Activated CD8-positive, alpha-beta memory T cell treated with anti-CD3 and anti-CD28 coated beads, Interleukin-2, amount 10 ng/mL, durations not matched to agents 7 days and 5 days (primary cell): ENCODE measurements at regions not wholly inside any gene's neighbourhood (a gene's known extent, or its start where the extent isn't known, plus 50 kb on each side); places are given as distances from the start of the nearest gene placed in this dataset.

ENCODE experiments used
- ATAC-seq: fragments of 150-1000 bp; cut with Tn5 transposase; one replicate; pipeline ENCODE4 v1.10.0; 2021; ENCODE audit warnings: moderate library complexity
- CTCF ChIA-PET: fragments of 350-600 bp; sonication (Branson Sonifier 250); formaldehyde crosslinking; loops from one replicate; lab custom pipeline; 2021; ENCODE audit warnings: antibody characterized with exemption; lab: Charles Lee
- DNase-seq: peaks from one replicate; pipeline ENCODE4 v3.0.0-alpha.2; 2020
- H3K27ac Mint-ChIP-seq: one replicate; pipeline ENCODE4 v1.8.0; 2021; ENCODE audit warnings: mild to moderate bottlenecking, mixed read lengths
- H3K27me3 Mint-ChIP-seq: one replicate; pipeline ENCODE4 v1.8.0; 2021; ENCODE audit warnings: mixed read lengths
- H3K36me3 Mint-ChIP-seq: one replicate; pipeline ENCODE4 v1.8.0; 2021; ENCODE audit warnings: mild to moderate bottlenecking, mixed read lengths
- H3K4me1 Mint-ChIP-seq: one replicate; pipeline ENCODE4 v1.8.0; 2021; ENCODE audit warnings: mixed read lengths
- H3K4me3 Mint-ChIP-seq: one replicate; pipeline ENCODE4 v1.8.0; 2021; ENCODE audit warnings: mild to moderate bottlenecking, moderate library complexity, mixed read lengths
- H3K9me3 Mint-ChIP-seq: one replicate; pipeline ENCODE4 v1.8.0; 2022; ENCODE audit warnings: low read depth, mixed read lengths

- H3K27me3 Mint-ChIP-seq: no peaks in the 10 kb centered on the region
- no peak overlapping the region for H3K4me3 Mint-ChIP-seq
- no peaks in the 10 kb centered on the region for H3K4me1 Mint-ChIP-seq
- CTCF ChIA-PET: no interaction called here
- no peak for ATAC-seq
- H3K36me3 Mint-ChIP-seq: no peaks in the 10 kb centered on the region
- no peaks in the 10 kb centered on the region for H3K9me3 Mint-ChIP-seq
- DNase-seq: no peak
- H3K27ac Mint-ChIP-seq: no peak overlapping the region
Observed at GRCh38 chr16:66081775-66082366, 284.6 kb upstream of the CDH5 start.

GRCh38 chr16:66079671-66080334 lies 286.7 kb upstream of the CDH5 start:
- H3K36me3 Mint-ChIP-seq: no peaks in the 10 kb centered on the region

DNA sequence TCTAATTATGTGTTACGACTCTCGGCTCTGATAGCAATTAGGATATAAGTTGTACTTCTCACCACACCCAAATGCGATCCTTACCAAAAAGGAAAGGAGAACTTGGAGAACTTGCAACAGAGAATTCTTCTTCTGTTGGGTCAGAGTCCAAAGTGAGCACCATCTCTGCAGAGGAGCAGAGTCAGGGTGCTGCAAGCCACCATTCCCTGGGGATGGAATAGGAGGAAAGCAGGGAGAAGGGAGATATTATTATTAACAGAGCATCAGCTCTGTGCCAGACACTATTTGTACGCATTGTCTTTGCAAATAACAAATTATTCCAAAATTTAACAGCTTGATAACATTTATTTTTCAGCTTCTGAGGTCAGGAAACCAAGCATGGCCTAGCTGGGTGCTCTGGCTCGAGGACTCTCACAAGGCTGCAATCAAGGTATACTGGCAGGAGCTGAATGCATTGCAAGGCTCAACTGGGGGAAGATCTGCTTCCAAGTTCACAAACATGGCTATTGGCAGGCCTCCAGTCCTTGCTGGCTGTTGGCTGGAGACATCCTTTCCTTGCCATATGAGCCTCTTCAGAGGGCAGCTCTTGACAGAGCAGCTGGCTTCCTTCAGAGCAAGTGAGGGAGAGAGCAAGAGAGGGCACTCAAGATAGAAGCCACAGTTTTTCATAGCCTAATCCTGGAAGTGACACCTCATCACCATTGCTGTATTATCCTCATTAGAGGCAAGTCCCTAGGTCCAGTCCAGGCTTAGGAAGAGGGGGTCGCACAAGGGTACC lies 296.2 kb upstream of the CDH5 start:
- H3K36me3 Mint-ChIP-seq: no peaks in the 10 kb centered on the region
- no peaks in the 10 kb centered on the region for H3K9me3 Mint-ChIP-seq
- ATAC-seq (no peak), DNase-seq (no peak)
- H3K4me1 Mint-ChIP-seq: no peaks in the 10 kb centered on the region
- CTCF ChIA-PET: no interaction called here
- H3K27ac Mint-ChIP-seq: no peak overlapping the region
- no peak overlapping the region for H3K4me3 Mint-ChIP-seq
- H3K27me3 Mint-ChIP-seq: peaks cover 7% of the 10 kb centered on the region

More at GRCh38 chr16:66079671-66080334, 286.7 kb upstream of the CDH5 start:
- ATAC-seq (no peak), DNase-seq (no peak)
- no peaks in the 10 kb centered on the region for H3K27me3 Mint-ChIP-seq
- no peak overlapping the region for H3K4me3 Mint-ChIP-seq
- H3K9me3 Mint-ChIP-seq: no peaks in the 10 kb centered on the region
- CTCF ChIA-PET: interaction anchor here (0.7 kb wide), 1 partner anchor 234 kb away, joined by 3 read pairs; no protein-coding TSS in a partner anchor
- no peaks in the 10 kb centered on the region for H3K4me1 Mint-ChIP-seq
- H3K27ac Mint-ChIP-seq: no peak overlapping the region

DNA sequence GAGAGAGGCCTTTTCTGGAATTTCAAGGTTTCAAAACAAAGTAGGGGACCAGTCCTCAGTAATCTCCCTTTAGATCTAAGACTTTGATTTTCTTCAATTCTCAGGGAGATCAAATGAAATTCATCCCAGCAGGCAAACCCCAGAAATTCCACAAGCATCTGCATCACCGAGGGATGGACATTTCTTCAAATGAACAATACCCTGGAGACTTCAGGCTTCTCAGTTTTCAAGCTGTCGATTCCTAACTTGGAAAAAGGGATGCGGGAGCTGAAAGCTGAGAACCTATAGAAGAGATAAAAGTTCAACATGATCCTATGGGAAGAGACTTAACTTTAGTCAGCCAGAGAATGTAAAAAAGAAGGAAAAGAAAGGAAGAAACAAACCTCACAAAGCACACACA lies 296.9 kb upstream of the CDH5 start:
- CTCF ChIA-PET: no interaction called here
- no peaks in the 10 kb centered on the region for H3K9me3 Mint-ChIP-seq

DNA sequence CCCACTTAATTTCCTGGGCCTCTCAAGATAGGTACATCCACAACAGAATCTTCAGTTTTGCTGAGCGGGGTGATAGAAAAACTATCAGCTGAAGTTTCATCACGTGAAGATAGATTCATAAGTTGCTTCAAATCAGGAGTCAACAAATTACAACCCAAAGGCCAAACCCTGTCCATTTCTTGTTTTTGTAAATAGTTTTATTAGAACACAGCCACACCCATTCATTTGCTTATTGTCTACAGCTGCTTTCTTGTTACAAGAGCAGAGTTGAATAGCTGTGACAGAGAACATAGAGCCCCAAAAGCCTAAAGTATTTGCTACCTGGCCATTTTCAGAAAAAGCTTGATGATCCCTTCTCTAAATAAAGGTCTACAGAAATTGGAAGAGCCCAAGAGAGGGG lies 300.1 kb upstream of the CDH5 start:
- CTCF ChIA-PET: no interaction called here
- DNase-seq: no peak
- no peak for ATAC-seq
- Mint-ChIP-seq H3K4me1 (no peaks in the 10 kb centered on the region), H3K4me3 (no peak overlapping the region), H3K9me3 (no peaks in the 10 kb centered on the region), H3K27ac (no peak overlapping the region), H3K36me3 (no peaks in the 10 kb centered on the region), H3K27me3 (peaks cover 2% of the 10 kb centered on the region)

More for the DNA sequence above, 296.9 kb upstream of the CDH5 start:
- no peak overlapping the region for H3K27ac Mint-ChIP-seq
- no peak for DNase-seq
- H3K4me3 Mint-ChIP-seq: no peak overlapping the region
- H3K27me3 Mint-ChIP-seq: peaks cover 7% of the 10 kb centered on the region
- H3K4me1 Mint-ChIP-seq: no peaks in the 10 kb centered on the region
- no peaks in the 10 kb centered on the region for H3K36me3 Mint-ChIP-seq
- no peak for ATAC-seq

DNA sequence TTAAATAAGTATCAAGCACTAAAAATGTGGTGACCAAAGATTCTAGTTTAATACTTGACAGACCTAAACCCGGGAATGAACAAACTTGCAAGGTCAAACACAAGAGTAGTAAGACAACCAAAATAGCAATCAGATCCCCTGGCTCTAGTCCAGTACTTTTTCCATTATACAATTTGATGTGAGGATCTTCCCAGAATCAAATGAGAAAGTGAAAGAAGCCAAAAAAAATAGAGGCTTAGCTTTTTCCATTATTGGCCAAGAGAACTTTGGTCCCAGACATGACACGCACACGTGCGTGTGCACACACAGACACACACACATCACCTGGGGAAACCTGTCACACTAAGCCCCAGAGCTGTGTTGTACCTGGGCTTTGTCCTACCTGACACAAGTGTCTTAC lies 300.6 kb upstream of the CDH5 start:
- Mint-ChIP-seq H3K4me3 (no peak overlapping the region), H3K9me3 (no peaks in the 10 kb centered on the region), H3K4me1 (no peaks in the 10 kb centered on the region), H3K36me3 (no peaks in the 10 kb centered on the region), H3K27ac (no peak overlapping the region), H3K27me3 (peaks cover 2% of the 10 kb centered on the region)
- ATAC-seq (no peak), DNase-seq (no peak)
- CTCF ChIA-PET: no interaction called here

- Mint-ChIP-seq H3K27ac (no peak overlapping the region), H3K9me3 (no peaks in the 10 kb centered on the region), H3K4me3 (no peak overlapping the region), H3K27me3 (peaks cover 2% of the 10 kb centered on the region), H3K4me1 (no peaks in the 10 kb centered on the region), H3K36me3 (no peaks in the 10 kb centered on the region)
- DNase-seq: no peak
- no peak for ATAC-seq
- CTCF ChIA-PET: no interaction called here
Observed at GRCh38 chr16:66064801-66065530, 301.5 kb upstream of the CDH5 start.

DNA sequence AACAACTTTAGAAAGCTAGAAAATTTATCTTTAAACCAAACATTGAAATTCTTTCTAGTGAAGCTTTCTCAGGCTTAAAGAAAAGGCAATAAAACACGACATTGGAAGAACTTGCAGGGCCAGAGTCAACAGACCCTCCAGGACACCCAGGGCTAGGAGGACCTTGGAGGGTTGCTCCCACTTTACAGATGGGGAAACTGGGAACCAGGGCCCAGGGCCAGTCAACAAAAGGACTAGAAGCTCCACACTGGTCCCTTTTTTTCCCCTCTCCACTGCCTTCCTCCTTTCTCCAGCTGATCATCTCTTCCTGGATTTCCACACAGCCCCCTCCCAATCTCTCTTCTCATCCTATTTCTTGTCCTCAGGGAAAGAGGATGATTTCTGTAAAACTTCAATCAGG lies 307.7 kb upstream of the CDH5 start:
- Mint-ChIP-seq H3K27ac (no peak overlapping the region), H3K4me3 (no peak overlapping the region), H3K9me3 (no peaks in the 10 kb centered on the region), H3K36me3 (no peaks in the 10 kb centered on the region), H3K4me1 (no peaks in the 10 kb centered on the region), H3K27me3 (no peaks in the 10 kb centered on the region)
- DNase-seq (no peak), ATAC-seq (no peak)
- CTCF ChIA-PET: no interaction called here

DNA sequence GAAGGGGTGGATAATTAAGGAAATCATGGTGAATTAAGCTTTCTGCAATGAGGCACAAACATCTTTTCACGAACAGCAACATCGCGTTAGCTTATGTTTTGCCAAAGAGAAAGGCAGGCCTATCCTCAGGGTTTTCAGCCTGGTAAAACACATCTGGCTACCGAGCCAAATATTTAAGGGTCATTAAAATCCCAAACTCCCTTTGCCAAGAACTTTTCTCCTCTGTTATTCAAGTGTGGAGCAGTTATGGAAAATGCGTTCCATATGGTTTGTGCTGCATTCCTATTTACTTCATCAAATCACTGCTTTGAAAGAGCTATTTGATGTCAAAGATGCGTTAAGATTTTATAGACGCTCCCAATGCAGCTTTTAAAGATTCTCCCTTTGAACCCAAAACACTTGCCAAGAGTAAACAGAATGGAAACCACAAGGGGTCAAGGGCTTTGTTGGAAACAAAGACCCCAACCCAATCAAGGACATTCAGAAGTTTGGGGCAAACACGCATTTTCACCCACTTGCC lies 308.3 kb upstream of the CDH5 start:
- Mint-ChIP-seq H3K4me3 (no peak overlapping the region), H3K27me3 (no peaks in the 10 kb centered on the region), H3K36me3 (no peaks in the 10 kb centered on the region), H3K9me3 (no peaks in the 10 kb centered on the region), H3K4me1 (no peaks in the 10 kb centered on the region), H3K27ac (no peak overlapping the region)
- CTCF ChIA-PET: no interaction called here
- no peak for ATAC-seq
- DNase-seq: no peak

DNA sequence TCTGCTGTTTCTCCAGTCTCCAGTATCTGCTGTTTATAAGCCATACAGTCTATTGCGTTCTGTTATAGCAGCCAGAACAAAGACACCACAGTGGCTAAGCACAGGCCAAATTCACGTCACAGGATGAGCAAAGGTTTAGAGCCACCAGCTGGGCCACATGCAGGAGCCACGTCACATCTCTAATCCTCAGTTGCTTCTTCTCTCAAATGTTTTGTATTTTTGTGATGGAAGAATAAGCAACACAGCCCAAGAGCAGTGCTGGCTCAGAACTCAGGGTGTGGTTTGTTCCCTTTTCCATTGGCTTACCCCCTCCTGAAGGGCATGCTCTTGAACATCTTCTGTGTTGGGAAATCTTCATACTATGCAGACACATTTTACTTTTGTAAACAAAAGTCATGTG lies 309.4 kb upstream of the CDH5 start:
- Mint-ChIP-seq H3K9me3 (no peaks in the 10 kb centered on the region), H3K27me3 (no peaks in the 10 kb centered on the region)
- CTCF ChIA-PET: no interaction called here

GRCh38 chr16:66054095-66054494 lies 312.4 kb upstream of the CDH5 start:
- Mint-ChIP-seq H3K36me3 (no peaks in the 10 kb centered on the region), H3K27ac (no peak overlapping the region), H3K4me1 (no peaks in the 10 kb centered on the region), H3K9me3 (no peaks in the 10 kb centered on the region), H3K4me3 (no peak overlapping the region), H3K27me3 (no peaks in the 10 kb centered on the region)
- ATAC-seq (no peak), DNase-seq (no peak)
- CTCF ChIA-PET: no interaction called here

More for the DNA sequence above, 309.4 kb upstream of the CDH5 start:
- no peak overlapping the region for H3K27ac Mint-ChIP-seq
- no peak for ATAC-seq
- no peak overlapping the region for H3K4me3 Mint-ChIP-seq
- no peak for DNase-seq
- H3K36me3 Mint-ChIP-seq: no peaks in the 10 kb centered on the region
- no peaks in the 10 kb centered on the region for H3K4me1 Mint-ChIP-seq

- no peak for ATAC-seq
- H3K4me3 Mint-ChIP-seq: no peak overlapping the region
Observed at GRCh38 chr16:66052745-66053144, 313.7 kb upstream of the CDH5 start.

GRCh38 chr16:66050991-66051390 lies 315.5 kb upstream of the CDH5 start:
- Mint-ChIP-seq H3K27ac (no peak overlapping the region), H3K36me3 (no peaks in the 10 kb centered on the region), H3K4me1 (no peaks in the 10 kb centered on the region), H3K27me3 (no peaks in the 10 kb centered on the region), H3K9me3 (no peaks in the 10 kb centered on the region), H3K4me3 (no peak overlapping the region)
- DNase-seq (peak; percentile 7), ATAC-seq (no peak)
- CTCF ChIA-PET: no interaction called here

More at GRCh38 chr16:66052745-66053144, 313.7 kb upstream of the CDH5 start:
- CTCF ChIA-PET: no interaction called here
- H3K4me1 Mint-ChIP-seq: no peaks in the 10 kb centered on the region
- H3K9me3 Mint-ChIP-seq: no peaks in the 10 kb centered on the region
- no peaks in the 10 kb centered on the region for H3K36me3 Mint-ChIP-seq
- no peaks in the 10 kb centered on the region for H3K27me3 Mint-ChIP-seq
- H3K27ac Mint-ChIP-seq: no peak overlapping the region
- no peak for DNase-seq
